Upper lobe of left lung (tissue), 4 donors: ENCODE measurements at regions not wholly inside any gene's neighbourhood (a gene's known extent, or its start where the extent isn't known, plus 50 kb on each side); places are given as distances from the start of the nearest gene placed in this dataset.

Experiments used
- CTCF ChIP-seq, 6 experiments: fragments of 450-650 bp in 4 of 6; fragments of 200-600 bp in 2 of 6; sonication (generic) in 2 of 6; IDR thresholded peaks; one replicate each; pipeline ENCODE4 v1.5.1; 2016 to 2019; ENCODE audit warnings: antibody characterized with exemption in 6 of 6
- EP300 ChIP-seq, 4 donors: sonication (generic); formaldehyde crosslinking; IDR thresholded peaks; one replicate each; pipeline ENCODE4 v1.5.1; 2017; ENCODE audit warnings: antibody characterized with exemption in 4 of 4, control low read depth in 2 of 4
- POLR2AphosphoS5 ChIP-seq, 2 donors: sonication (generic); formaldehyde crosslinking; IDR thresholded peaks; one replicate each; pipeline ENCODE4 v1.5.1; 2017; ENCODE audit warnings: antibody characterized with exemption in 2 of 2

GRCh38 chr3:144566320-144566719, 594.7 kb downstream of the DIPK2A start:
- TF ChIP-seq CTCF (IDR thresholded peaks at IDR 0.05): no peak
- TF ChIP-seq EP300 (IDR thresholded peaks at IDR 0.05): no peak
- no peak for TF ChIP-seq POLR2AphosphoS5 (IDR thresholded peaks at IDR 0.05)
